ENCODE measurements at regions not wholly inside any gene's neighbourhood (a gene's known extent, or its start where the extent isn't known, plus 50 kb on each side); places are given as distances from the start of the nearest gene placed in this dataset.

GRCh38 chr5:85452322-85453025 is 1067.8 kb upstream of the EDIL3 start (continued):
- TF ChIP-seq NFE2L1 (tag; IDR thresholded peaks at IDR 0.05; ENCODE audit: borderline replicate concordance, low read depth) (peak; percentile 89), MAFG (tag; conservative IDR thresholded peaks at IDR 0.05) (peak; percentile 99), TEAD4 (IDR thresholded peaks at IDR 0.05; ENCODE audit: low read length) (no peak), TEAD4 (CRISPR knock-in tag; IDR thresholded peaks at IDR 0.05; ENCODE audit: borderline replicate concordance) (no peak), ARHGAP35 (IDR thresholded peaks at IDR 0.05; ENCODE audit: partially characterized antibody) (no peak), HDAC6 (IDR thresholded peaks at IDR 0.05; ENCODE audit: low read depth, low read length) (no peak), ZNF263 (CRISPR knock-in tag; IDR thresholded peaks at IDR 0.05; ENCODE audit: borderline replicate concordance) (no peak), NFXL1 (CRISPR knock-in tag; IDR thresholded peaks at IDR 0.05) (no peak), POLR2A (conservative IDR thresholded peaks at IDR 0.05) (no peak), EP300 (IDR thresholded peaks at IDR 0.05; ENCODE audit: low read length) (peak; percentile 48; the same call in 1 of the 2 replicates), ZNF24 (IDR thresholded peaks at IDR 0.05) (no peak), KLF13 (tag; IDR thresholded peaks at IDR 0.05; ENCODE audit: borderline replicate concordance, low read depth) (no peak), BHLHE40 (IDR thresholded peaks at IDR 0.05; ENCODE audit: low read length) (no peak), ZNF175 (CRISPR knock-in tag; IDR thresholded peaks at IDR 0.05; ENCODE audit: low read depth) (no peak), CUX1 (CRISPR knock-in tag; IDR thresholded peaks at IDR 0.05) (no peak), RBM22 (IDR thresholded peaks at IDR 0.05; ENCODE audit: low read depth, low read length, poor library complexity, severe bottlenecking) (no peak), SP1 (CRISPR knock-in tag; IDR thresholded peaks at IDR 0.05) (no peak), ZBTB43 (CRISPR knock-in tag; IDR thresholded peaks at IDR 0.05) (no peak), HDAC8 (tag; IDR thresholded peaks at IDR 0.05) (no peak), PRPF4 (IDR thresholded peaks at IDR 0.05; ENCODE audit: insufficient read depth, low read depth, low read length, poor library complexity, severe bottlenecking) (no peak)
